ENCODE measurements at regions not wholly inside any gene's neighbourhood (a gene's known extent, or its start where the extent isn't known, plus 50 kb on each side); places are given as distances from the start of the nearest gene placed in this dataset.

DNA sequence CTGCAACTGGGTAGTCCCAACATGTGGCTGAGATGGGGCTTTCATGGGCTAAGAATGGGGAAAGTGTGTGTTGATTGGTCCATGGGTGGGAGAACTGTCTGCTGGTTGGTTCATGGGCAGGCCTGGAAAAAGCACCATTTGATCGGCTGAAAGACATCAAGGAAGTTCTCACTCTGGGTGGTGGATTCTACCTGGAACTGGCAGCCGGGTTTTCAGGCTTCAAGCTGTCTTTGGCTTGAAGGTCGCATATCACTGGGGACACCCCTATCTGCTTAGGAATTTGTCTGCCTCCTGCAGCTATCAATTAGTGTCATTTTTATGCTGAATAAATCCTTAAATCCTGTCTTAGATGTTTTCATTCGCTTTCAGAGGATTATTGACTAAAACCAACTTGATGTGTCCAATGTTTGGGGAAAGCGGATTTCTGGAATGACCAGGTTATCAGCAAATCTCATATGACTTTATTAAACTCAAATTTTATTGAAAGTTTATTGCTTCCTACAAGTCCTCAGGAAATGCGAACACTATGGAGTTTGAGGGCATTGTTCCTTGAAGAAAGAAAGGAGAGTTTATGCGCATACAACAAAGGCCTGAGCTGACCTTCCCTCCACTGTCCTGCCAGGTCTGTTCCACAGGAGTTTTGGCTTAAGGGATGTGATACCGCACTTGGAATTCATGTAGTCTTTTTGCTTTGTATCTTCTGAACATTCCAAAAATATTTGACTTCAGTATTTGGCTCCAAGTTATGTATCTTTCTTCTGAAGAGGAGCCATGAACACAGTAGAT, 451.1 kb downstream of the TUSC1 start:
- 93% methylated on average over 7 to 8 of the region's 8 CpGs for WGBS, 2 experiments
- Histone ChIP-seq H3K4me1 (ENCODE audit: control insufficient read depth, insufficient read depth, low read length) (no peaks in the 10 kb centered on the region), H3K36me3 (ENCODE audit: control insufficient read depth, insufficient read depth, low read length) (no peaks in the 10 kb centered on the region), H3K4me3 (ENCODE audit: insufficient read depth, low read depth, low read length) (no peak overlapping the region), H3K27ac (ENCODE audit: insufficient read depth, low read depth, low read length, poor library complexity, severe bottlenecking) (no peak overlapping the region), H3K9me3 (ENCODE audit: control insufficient read depth, low read length) (no peaks in the 10 kb centered on the region), H3K27me3 (ENCODE audit: control insufficient read depth, insufficient read depth, low read length, poor library complexity, severe bottlenecking) (no peaks in the 10 kb centered on the region)

- WGBS, 2 experiments = 95 to 96% methylated on average over 20 of the region's 20 CpGs
- H3K27me3 ChIP-seq (ENCODE audit: control insufficient read depth, insufficient read depth, low read length, poor library complexity, severe bottlenecking) = no peaks in the 10 kb centered on the region
- no peaks in the 10 kb centered on the region for H3K4me1 ChIP-seq (ENCODE audit: control insufficient read depth, insufficient read depth, low read length)
- H3K27ac ChIP-seq (ENCODE audit: insufficient read depth, low read depth, low read length, poor library complexity, severe bottlenecking) = no peak overlapping the region
- H3K9me3 ChIP-seq (ENCODE audit: control insufficient read depth, low read length) = no peaks in the 10 kb centered on the region
- H3K36me3 ChIP-seq (ENCODE audit: control insufficient read depth, insufficient read depth, low read length) = no peaks in the 10 kb centered on the region
- H3K4me3 ChIP-seq (ENCODE audit: insufficient read depth, low read depth, low read length) = no peak overlapping the region
These were observed 452.1 kb downstream of the TUSC1 start for GRCh38 chr9:25225938-25226760.

GRCh38 chr9:25224996-25225395, 453.2 kb downstream of the TUSC1 start:
- no peak overlapping the region for H3K27ac ChIP-seq (ENCODE audit: insufficient read depth, low read depth, low read length, poor library complexity, severe bottlenecking)
- no peak overlapping the region for H3K4me3 ChIP-seq (ENCODE audit: insufficient read depth, low read depth, low read length)
- H3K9me3 ChIP-seq (ENCODE audit: control insufficient read depth, low read length) = no peaks in the 10 kb centered on the region
- WGBS, 2 experiments = 98 to 99% methylated on average over 2 of the region's 2 CpGs
- no peaks in the 10 kb centered on the region for H3K4me1 ChIP-seq (ENCODE audit: control insufficient read depth, insufficient read depth, low read length)
- no peaks in the 10 kb centered on the region for H3K36me3 ChIP-seq (ENCODE audit: control insufficient read depth, insufficient read depth, low read length)
- no peaks in the 10 kb centered on the region for H3K27me3 ChIP-seq (ENCODE audit: control insufficient read depth, insufficient read depth, low read length, poor library complexity, severe bottlenecking)

GRCh38 chr9:25224309-25224708, 453.9 kb downstream of the TUSC1 start:
- Histone ChIP-seq H3K36me3 (ENCODE audit: control insufficient read depth, insufficient read depth, low read length) (no peaks in the 10 kb centered on the region), H3K4me3 (ENCODE audit: insufficient read depth, low read depth, low read length) (no peak overlapping the region)
- 95 to 100% methylated on average over 1 to 2 of the region's 2 CpGs for WGBS, 2 experiments

GRCh38 chr9:25212361-25212760, 465.9 kb downstream of the TUSC1 start:
- Histone ChIP-seq H3K36me3 (ENCODE audit: control insufficient read depth, insufficient read depth, low read length) (no peaks in the 10 kb centered on the region), H3K27me3 (ENCODE audit: control insufficient read depth, insufficient read depth, low read length, poor library complexity, severe bottlenecking) (no peaks in the 10 kb centered on the region)
- 90 to 97% methylated on average over 5 of the region's 5 CpGs for WGBS, 2 experiments

More at GRCh38 chr9:25224309-25224708, 453.9 kb downstream of the TUSC1 start:
- Histone ChIP-seq H3K9me3 (ENCODE audit: control insufficient read depth, low read length) (no peaks in the 10 kb centered on the region), H3K27ac (ENCODE audit: insufficient read depth, low read depth, low read length, poor library complexity, severe bottlenecking) (no peak overlapping the region), H3K4me1 (ENCODE audit: control insufficient read depth, insufficient read depth, low read length) (no peaks in the 10 kb centered on the region), H3K27me3 (ENCODE audit: control insufficient read depth, insufficient read depth, low read length, poor library complexity, severe bottlenecking) (no peaks in the 10 kb centered on the region)

GRCh38 chr9:25207402-25208195, 470.6 kb downstream of the TUSC1 start:
- H3K27me3 ChIP-seq (ENCODE audit: control insufficient read depth, insufficient read depth, low read length, poor library complexity, severe bottlenecking) = no peaks in the 10 kb centered on the region
- no peaks in the 10 kb centered on the region for H3K9me3 ChIP-seq (ENCODE audit: control insufficient read depth, low read length)
- no peak overlapping the region for H3K27ac ChIP-seq (ENCODE audit: insufficient read depth, low read depth, low read length, poor library complexity, severe bottlenecking)
- no peaks in the 10 kb centered on the region for H3K36me3 ChIP-seq (ENCODE audit: control insufficient read depth, insufficient read depth, low read length)
- H3K4me3 ChIP-seq (ENCODE audit: insufficient read depth, low read depth, low read length) = no peak overlapping the region
- no peaks in the 10 kb centered on the region for H3K4me1 ChIP-seq (ENCODE audit: control insufficient read depth, insufficient read depth, low read length)
- WGBS, 2 experiments = 89 to 91% methylated on average over 6 of the region's 6 CpGs

More at GRCh38 chr9:25212361-25212760, 465.9 kb downstream of the TUSC1 start:
- H3K4me3 ChIP-seq (ENCODE audit: insufficient read depth, low read depth, low read length) = no peak overlapping the region
- H3K4me1 ChIP-seq (ENCODE audit: control insufficient read depth, insufficient read depth, low read length) = no peaks in the 10 kb centered on the region
- H3K27ac ChIP-seq (ENCODE audit: insufficient read depth, low read depth, low read length, poor library complexity, severe bottlenecking) = no peak overlapping the region
- H3K9me3 ChIP-seq (ENCODE audit: control insufficient read depth, low read length) = no peaks in the 10 kb centered on the region

DNA sequence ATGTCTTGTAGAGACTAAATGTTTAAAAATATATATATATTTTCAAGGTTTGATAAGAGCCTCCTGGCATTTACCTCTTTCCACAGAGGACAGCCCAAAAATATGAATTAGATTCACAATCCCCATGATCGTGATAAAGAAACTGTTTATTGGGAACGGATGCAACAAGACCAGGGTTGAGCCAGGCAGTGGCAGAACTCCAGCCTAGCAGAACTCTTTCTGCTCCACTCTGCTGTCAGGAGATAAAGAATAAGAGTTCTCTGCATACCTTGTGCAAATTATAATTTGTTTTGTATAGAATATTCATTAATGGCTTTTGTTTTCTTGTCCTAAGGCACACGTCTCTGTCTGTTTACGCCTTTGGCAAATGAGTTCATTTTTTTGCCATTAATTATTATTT, 472.2 kb downstream of the TUSC1 start:
- 73 to 89% methylated on average over 2 to 4 of the region's 4 CpGs for WGBS, 2 experiments
- Histone ChIP-seq H3K27ac (ENCODE audit: insufficient read depth, low read depth, low read length, poor library complexity, severe bottlenecking) (no peak overlapping the region), H3K27me3 (ENCODE audit: control insufficient read depth, insufficient read depth, low read length, poor library complexity, severe bottlenecking) (no peaks in the 10 kb centered on the region), H3K9me3 (ENCODE audit: control insufficient read depth, low read length) (no peaks in the 10 kb centered on the region), H3K4me3 (ENCODE audit: insufficient read depth, low read depth, low read length) (no peak overlapping the region), H3K36me3 (ENCODE audit: control insufficient read depth, insufficient read depth, low read length) (no peaks in the 10 kb centered on the region), H3K4me1 (ENCODE audit: control insufficient read depth, insufficient read depth, low read length) (no peaks in the 10 kb centered on the region)

GRCh38 chr9:25205285-25205684, 473.0 kb downstream of the TUSC1 start:
- WGBS, 2 experiments = 22 to 25% methylated on average over 2 of the region's 2 CpGs
- Histone ChIP-seq H3K27me3 (ENCODE audit: control insufficient read depth, insufficient read depth, low read length, poor library complexity, severe bottlenecking) (no peaks in the 10 kb centered on the region), H3K4me3 (ENCODE audit: insufficient read depth, low read depth, low read length) (no peak overlapping the region), H3K9me3 (ENCODE audit: control insufficient read depth, low read length) (no peaks in the 10 kb centered on the region), H3K27ac (ENCODE audit: insufficient read depth, low read depth, low read length, poor library complexity, severe bottlenecking) (no peak overlapping the region), H3K36me3 (ENCODE audit: control insufficient read depth, insufficient read depth, low read length) (no peaks in the 10 kb centered on the region), H3K4me1 (ENCODE audit: control insufficient read depth, insufficient read depth, low read length) (no peaks in the 10 kb centered on the region)

GRCh38 chr9:25177858-25178257, 500.4 kb downstream of the TUSC1 start:
- H3K4me3 ChIP-seq (ENCODE audit: insufficient read depth, low read depth, low read length) = no peak overlapping the region
- H3K36me3 ChIP-seq (ENCODE audit: control insufficient read depth, insufficient read depth, low read length) = no peaks in the 10 kb centered on the region
- H3K4me1 ChIP-seq (ENCODE audit: control insufficient read depth, insufficient read depth, low read length) = no peaks in the 10 kb centered on the region
- 92 to 95% methylated on average over 4 of the region's 4 CpGs for WGBS, 2 experiments
- no peaks in the 10 kb centered on the region for H3K9me3 ChIP-seq (ENCODE audit: control insufficient read depth, low read length)
- no peaks in the 10 kb centered on the region for H3K27me3 ChIP-seq (ENCODE audit: control insufficient read depth, insufficient read depth, low read length, poor library complexity, severe bottlenecking)
- no peak overlapping the region for H3K27ac ChIP-seq (ENCODE audit: insufficient read depth, low read depth, low read length, poor library complexity, severe bottlenecking)

- Histone ChIP-seq H3K36me3 (ENCODE audit: control insufficient read depth, insufficient read depth, low read length) (no peaks in the 10 kb centered on the region), H3K9me3 (ENCODE audit: control insufficient read depth, low read length) (no peaks in the 10 kb centered on the region), H3K4me1 (ENCODE audit: control insufficient read depth, insufficient read depth, low read length) (no peaks in the 10 kb centered on the region), H3K27ac (ENCODE audit: insufficient read depth, low read depth, low read length, poor library complexity, severe bottlenecking) (no peak overlapping the region), H3K27me3 (ENCODE audit: control insufficient read depth, insufficient read depth, low read length, poor library complexity, severe bottlenecking) (no peaks in the 10 kb centered on the region), H3K4me3 (ENCODE audit: insufficient read depth, low read depth, low read length) (no peak overlapping the region)
- 100% methylated on average over 1 of the region's 2 CpGs; no CpG with 5 or more reads in 1 of the 2 experiments for WGBS, 2 experiments
These were observed 548.7 kb downstream of the TUSC1 start for GRCh38 chr9:25129537-25129936.

Data from ectodermal cell (in vitro differentiated cells).